Right lobe of liver (tissue), 6 donors: ENCODE measurements at regions not wholly inside any gene's neighbourhood (a gene's known extent, or its start where the extent isn't known, plus 50 kb on each side); places are given as distances from the start of the nearest gene placed in this dataset.

ENCODE experiments used
- ATAC-seq, 4 donors: fragments of 200-7000 bp; cut with Tn5 transposase; one replicate each; pipeline ENCODE4 v1.9.1; 2020; ENCODE audit warnings: mild to moderate bottlenecking in 4 of 4, moderate library complexity in 4 of 4
- DNase-seq, 3 donors: peaks; one replicate each; pipeline ENCODE4 v3.0.0-alpha.2; 2020
- H3K27ac ChIP-seq, 3 donors: fragments of 200-600 bp; one replicate each; pipeline ENCODE4 v1.8.0; 2022
- H3K27me3 ChIP-seq, 2 donors: fragments of 200-600 bp; one replicate each; pipeline ENCODE4 v1.8.0; 2022
- H3K36me3 ChIP-seq, 4 donors: fragments of 200-600 bp; sonication (generic) in 1 of 4; one replicate each; pipeline versions ENCODE4 v1.5.1 to v1.8.0; 2017 to 2022; ENCODE audit warnings: control low read depth in 1 of 4
- H3K4me1 ChIP-seq, 4 donors: fragments of 200-600 bp; sonication (generic) in 1 of 4; one replicate each; pipeline versions ENCODE4 v1.5.1 to v1.8.0; 2017 to 2022; ENCODE audit warnings: control low read depth in 1 of 4
- H3K4me3 ChIP-seq, 3 donors: fragments of 200-600 bp; one replicate each; pipeline ENCODE4 v1.8.0; 2022
- H3K9me3 ChIP-seq, 4 donors: fragments of 200-600 bp; sonication (generic) in 1 of 4; one replicate each; pipeline versions ENCODE4 v1.5.1 to v1.8.0; 2017 to 2022; ENCODE audit warnings: control low read depth in 1 of 4
- POLR2A ChIP-seq: fragments of 450-650 bp; IDR thresholded peaks from one replicate; pipeline ENCODE4 v1.6.1; 2017; ENCODE audit warnings: antibody characterized with exemption, mild to moderate bottlenecking
- WGBS: methylation state at CpG from one replicate; pipeline ENCODE4 v1.1.6; 2018; ENCODE audit warnings: low coverage, low lambda C conversion rate; ENCODE audit not compliant: insufficient coverage; ENCODE audit errors: missing lambda C conversion rate; 5-methylcytosine and 5-hydroxymethylcytosine counted together
- intact Hi-C, 2 donors: fragments of 100-400 bp; cut with DNase I; formaldehyde crosslinking; loops; one replicate each; pipeline versions ENCODE4 v1.11.2 to v1.14.1; 2022
- TF ChIP-seq, protein P1 (sequence below), 4 donors: fragments of 200-600 bp in 3 of 4; fragments of 450-650 bp in 1 of 4; IDR thresholded peaks; one replicate each; pipeline versions ENCODE4 v1.5.1 to v1.8.0; 2016 to 2022; ENCODE audit warnings: antibody characterized with exemption in 4 of 4, mild to moderate bottlenecking in 2 of 4
- donor health status: DM: no; HTN: yes; CAD: no.
- donor health status: DM: no; HTN: no; CAD: no.
- donor health status: DM: no; HTN: no; CAD: no.
- donor health status: DM: no; HTN: yes; CAD: no.
- donor health status: DM: no; HTN: yes; CAD: no.

- no peak for DNase-seq
- no peak for ATAC-seq
- H3K4me3 ChIP-seq = no peak overlapping the region
- no peaks in the 10 kb centered on the region for H3K9me3 ChIP-seq
- H3K4me1 ChIP-seq = no peaks in the 10 kb centered on the region
- WGBS = 63% methylated on average over 3 of the region's 3 CpGs
- no peaks in the 10 kb centered on the region for H3K36me3 ChIP-seq
- intact Hi-C loops = no loop called here
- H3K27ac ChIP-seq = no peak overlapping the region
- no peak for TF ChIP-seq POLR2A
- TF ChIP-seq, protein P1, sequence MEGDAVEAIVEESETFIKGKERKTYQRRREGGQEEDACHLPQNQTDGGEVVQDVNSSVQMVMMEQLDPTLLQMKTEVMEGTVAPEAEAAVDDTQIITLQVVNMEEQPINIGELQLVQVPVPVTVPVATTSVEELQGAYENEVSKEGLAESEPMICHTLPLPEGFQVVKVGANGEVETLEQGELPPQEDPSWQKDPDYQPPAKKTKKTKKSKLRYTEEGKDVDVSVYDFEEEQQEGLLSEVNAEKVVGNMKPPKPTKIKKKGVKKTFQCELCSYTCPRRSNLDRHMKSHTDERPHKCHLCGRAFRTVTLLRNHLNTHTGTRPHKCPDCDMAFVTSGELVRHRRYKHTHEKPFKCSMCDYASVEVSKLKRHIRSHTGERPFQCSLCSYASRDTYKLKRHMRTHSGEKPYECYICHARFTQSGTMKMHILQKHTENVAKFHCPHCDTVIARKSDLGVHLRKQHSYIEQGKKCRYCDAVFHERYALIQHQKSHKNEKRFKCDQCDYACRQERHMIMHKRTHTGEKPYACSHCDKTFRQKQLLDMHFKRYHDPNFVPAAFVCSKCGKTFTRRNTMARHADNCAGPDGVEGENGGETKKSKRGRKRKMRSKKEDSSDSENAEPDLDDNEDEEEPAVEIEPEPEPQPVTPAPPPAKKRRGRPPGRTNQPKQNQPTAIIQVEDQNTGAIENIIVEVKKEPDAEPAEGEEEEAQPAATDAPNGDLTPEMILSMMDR (IDR thresholded peaks at IDR 0.05) = no peak
- no peaks in the 10 kb centered on the region for H3K27me3 ChIP-seq
Observed at GRCh38 chr14:25869854-25870253, 728.0 kb downstream of the NOVA1 start.

- ATAC-seq (no peak), DNase-seq (no peak)
- H3K4me1 ChIP-seq = no peaks in the 10 kb centered on the region
- H3K27ac ChIP-seq = no peak overlapping the region
- H3K36me3 ChIP-seq = no peaks in the 10 kb centered on the region
- H3K4me3 ChIP-seq = no peak overlapping the region
- intact Hi-C loops = no loop called here
- 44% methylated on average over 6 of the region's 6 CpGs for WGBS
- H3K9me3 ChIP-seq = no peaks in the 10 kb centered on the region
- TF ChIP-seq, protein P1 (IDR thresholded peaks at IDR 0.05) = no peak
- no peak for TF ChIP-seq POLR2A
- H3K27me3 ChIP-seq = no peaks in the 10 kb centered on the region
Observed at GRCh38 chr14:25868521-25869314, 729.1 kb downstream of the NOVA1 start.

DNA sequence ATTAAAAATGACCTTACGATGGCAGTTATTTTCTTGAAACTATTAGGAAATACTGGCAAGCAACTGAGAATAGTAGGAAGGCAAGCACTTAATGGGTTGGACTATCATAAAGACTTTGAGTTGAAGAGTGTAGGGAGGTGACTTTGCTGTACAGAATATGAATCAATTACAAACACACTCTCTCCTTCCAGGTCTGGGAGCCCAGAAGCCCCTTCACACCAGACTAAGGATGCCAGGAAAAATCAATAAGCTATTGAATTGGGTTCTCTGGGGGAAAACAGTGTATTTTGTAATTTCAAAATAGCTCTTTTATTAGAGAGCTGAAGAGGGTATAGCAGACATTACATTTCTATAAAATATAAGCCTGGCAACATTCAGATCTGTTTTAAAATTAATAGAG, 736.4 kb downstream of the NOVA1 start:
- ATAC-seq (no peak), DNase-seq (no peak)
- Histone ChIP-seq H3K36me3 (no peaks in the 10 kb centered on the region), H3K4me1 (no peaks in the 10 kb centered on the region), H3K27ac (no peak overlapping the region), H3K27me3 (no peaks in the 10 kb centered on the region), H3K4me3 (no peak overlapping the region), H3K9me3 (no peaks in the 10 kb centered on the region)
- TF ChIP-seq, protein P1 (IDR thresholded peaks at IDR 0.05) = no peak
- TF ChIP-seq POLR2A = no peak
- 50% methylated on average over 1 of the region's 1 CpG for WGBS
- intact Hi-C loops = no loop called here

GRCh38 chr14:25848601-25849000, 749.2 kb downstream of the NOVA1 start:
- Histone ChIP-seq H3K4me3 (no peak overlapping the region), H3K27me3 (no peaks in the 10 kb centered on the region), H3K27ac (no peak overlapping the region), H3K36me3 (no peaks in the 10 kb centered on the region), H3K4me1 (no peaks in the 10 kb centered on the region), H3K9me3 (no peaks in the 10 kb centered on the region)
- ATAC-seq = no peak
- no peak for DNase-seq
- intact Hi-C loops = no loop called here
- WGBS = 12% methylated on average over 2 of the region's 2 CpGs
- TF ChIP-seq, protein P1 (IDR thresholded peaks at IDR 0.05) = no peak
